ENCODE measurements at regions not wholly inside any gene's neighbourhood (a gene's known extent, or its start where the extent isn't known, plus 50 kb on each side); places are given as distances from the start of the nearest gene placed in this dataset.

DNA sequence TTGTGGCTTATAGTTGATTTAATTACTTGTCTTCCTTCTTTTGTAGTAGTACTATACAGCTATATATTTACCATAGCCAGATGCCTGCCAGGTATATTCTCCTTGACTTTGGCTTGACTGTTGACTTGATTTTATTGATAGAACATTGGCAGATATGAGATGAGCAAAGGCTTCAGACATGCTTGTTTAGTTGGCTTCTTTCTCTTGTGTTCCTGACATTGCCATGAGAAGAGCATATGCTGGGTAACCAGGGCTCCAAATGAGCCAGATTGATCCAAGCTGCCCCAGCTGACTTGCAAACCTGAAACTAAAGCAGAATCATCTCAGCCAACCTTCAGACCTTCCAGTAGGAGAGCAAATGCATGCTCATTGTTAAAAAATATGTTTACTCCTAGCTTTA, 508.1 kb upstream of the BTBD3 start:
- TF ChIP-seq POLR2A (IDR thresholded peaks at IDR 0.05; ENCODE audit: low read depth, low read length): no peak
- TF ChIP-seq POLR2AphosphoS5 (IDR thresholded peaks at IDR 0.05; ENCODE audit: low read depth, low read length): no peak
- no peak for TF ChIP-seq POU2F2 (IDR thresholded peaks at IDR 0.05; ENCODE audit: low read depth, low read length)
- no peak for TF ChIP-seq TAF1 (IDR thresholded peaks at IDR 0.05; ENCODE audit: low read depth, low read length)
- TF ChIP-seq PAX5 (IDR thresholded peaks at IDR 0.05; ENCODE audit: insufficient read depth, low read length, severe bottlenecking): no peak
- no peak for TF ChIP-seq SPI1 (IDR thresholded peaks at IDR 0.05; ENCODE audit: low read depth, low read length)
